ENCODE measurements at regions not wholly inside any gene's neighbourhood (a gene's known extent, or its start where the extent isn't known, plus 50 kb on each side); places are given as distances from the start of the nearest gene placed in this dataset.
"Not testable (repeated sequence)": the region's sequence is repeated elsewhere in the genome, so short reads cannot be mapped to it uniquely, and the experiment has no call there.

- TF ChIP-seq CTCF (IDR thresholded peaks at IDR 0.05; ENCODE audit: low read depth, low read length): no peak
- DNase-seq: no peak
- no peaks in the 10 kb centered on the region for H3K36me3 ChIP-seq
- no peaks in the 10 kb centered on the region for H3K27me3 ChIP-seq (ENCODE audit: insufficient read depth, low read depth, severe bottlenecking)
- H3K4me3 ChIP-seq (ENCODE audit: low read depth, low read length): no peak overlapping the region
- no peaks in the 10 kb centered on the region for H3K9me3 ChIP-seq (ENCODE audit: severe bottlenecking)
- no peak overlapping the region for H3K27ac ChIP-seq
Observed at GRCh38 chr1:199247891-199248290, 609.1 kb downstream of the PTPRC start.

GRCh38 chr1:199254040-199254439 lies 615.2 kb downstream of the PTPRC start:
- not testable (repeated sequence) for H3K27ac ChIP-seq; H3K9me3 ChIP-seq (ENCODE audit: severe bottlenecking); H3K27me3 ChIP-seq (ENCODE audit: insufficient read depth, low read depth, severe bottlenecking); H3K36me3 ChIP-seq; DNase-seq; H3K4me3 ChIP-seq (ENCODE audit: low read depth, low read length)

DNA sequence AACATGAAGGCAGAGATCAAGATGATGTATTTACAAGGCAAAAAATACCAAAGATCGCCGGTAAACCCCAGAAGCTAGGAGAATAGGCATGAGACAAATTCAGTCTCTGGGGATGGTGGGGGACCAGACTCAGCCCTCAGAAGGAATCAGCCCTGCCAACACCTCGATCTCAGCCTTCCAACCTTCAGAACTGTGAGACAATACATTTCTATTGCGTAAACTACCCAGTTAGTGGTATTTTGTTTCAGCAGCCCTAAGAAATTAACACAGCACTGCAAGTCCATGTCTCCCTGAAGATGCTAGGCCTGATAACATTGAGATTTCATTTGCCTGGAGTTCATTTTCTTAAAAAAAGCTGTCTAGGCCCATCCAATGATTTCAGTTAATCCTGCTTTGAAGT lies 622.5 kb downstream of the PTPRC start:
- TF ChIP-seq CTCF (IDR thresholded peaks at IDR 0.05; ENCODE audit: low read depth, low read length): no peak
- Histone ChIP-seq H3K27ac (no peak overlapping the region), H3K4me3 (ENCODE audit: low read depth, low read length) (no peak overlapping the region), H3K9me3 (ENCODE audit: severe bottlenecking) (no peaks in the 10 kb centered on the region), H3K27me3 (ENCODE audit: insufficient read depth, low read depth, severe bottlenecking) (no peaks in the 10 kb centered on the region), H3K36me3 (no peaks in the 10 kb centered on the region)
- no peak for DNase-seq

DNA sequence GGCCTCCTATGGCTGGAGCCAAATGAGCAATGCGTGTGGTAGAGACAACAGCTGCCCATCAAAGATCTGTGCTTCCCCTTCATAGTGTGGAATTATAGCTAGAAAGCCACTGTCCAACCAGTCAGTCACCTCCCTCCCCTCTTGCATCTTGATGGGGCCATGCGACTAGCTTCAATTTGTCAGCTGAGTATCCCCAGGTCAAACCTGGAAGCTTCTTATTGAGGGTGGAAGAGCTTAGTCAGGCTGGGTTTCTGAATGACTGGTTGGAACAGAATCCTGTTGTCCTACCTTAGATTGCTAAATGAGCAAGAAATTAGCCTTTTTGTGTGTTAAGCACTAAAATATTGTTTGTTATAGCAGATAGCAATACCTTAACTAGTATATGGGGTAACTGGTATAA lies 625.4 kb downstream of the PTPRC start:
- Histone ChIP-seq H3K9me3 (ENCODE audit: severe bottlenecking) (no peaks in the 10 kb centered on the region), H3K4me3 (ENCODE audit: low read depth, low read length) (no peak overlapping the region), H3K27me3 (ENCODE audit: insufficient read depth, low read depth, severe bottlenecking) (no peaks in the 10 kb centered on the region), H3K27ac (no peak overlapping the region), H3K36me3 (no peaks in the 10 kb centered on the region)
- no peak for TF ChIP-seq CTCF (IDR thresholded peaks at IDR 0.05; ENCODE audit: low read depth, low read length)
- no peak for DNase-seq

DNA sequence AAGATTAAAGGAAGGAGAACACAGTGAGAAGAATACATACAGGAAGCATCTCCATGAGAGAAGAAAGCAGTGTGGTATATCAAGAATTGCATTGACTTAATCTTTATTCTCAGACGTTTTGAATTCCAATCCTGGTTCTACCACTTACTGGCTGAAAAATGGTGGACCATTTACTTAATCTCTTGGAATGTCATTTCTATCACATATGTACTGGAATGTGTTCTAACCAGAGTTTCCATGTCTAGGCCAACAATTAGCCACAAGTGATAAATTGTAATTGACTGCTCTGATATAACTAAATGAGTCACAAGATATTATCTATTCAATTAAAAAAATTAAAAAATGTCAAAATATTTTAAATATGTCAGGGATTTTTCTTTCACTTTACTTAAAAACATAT lies 626.1 kb downstream of the PTPRC start:
- H3K36me3 ChIP-seq: no peaks in the 10 kb centered on the region
- H3K27me3 ChIP-seq (ENCODE audit: insufficient read depth, low read depth, severe bottlenecking): no peaks in the 10 kb centered on the region
- no peak overlapping the region for H3K27ac ChIP-seq
- no peak for DNase-seq
- H3K4me3 ChIP-seq (ENCODE audit: low read depth, low read length): no peak overlapping the region
- TF ChIP-seq CTCF (IDR thresholded peaks at IDR 0.05; ENCODE audit: low read depth, low read length): no peak
- H3K9me3 ChIP-seq (ENCODE audit: severe bottlenecking): no peaks in the 10 kb centered on the region

GRCh38 chr1:199265319-199265718 lies 626.5 kb downstream of the PTPRC start:
- no peaks in the 10 kb centered on the region for H3K9me3 ChIP-seq (ENCODE audit: severe bottlenecking)
- no peak overlapping the region for H3K4me3 ChIP-seq (ENCODE audit: low read depth, low read length)
- no peak for TF ChIP-seq CTCF (IDR thresholded peaks at IDR 0.05; ENCODE audit: low read depth, low read length)
- no peaks in the 10 kb centered on the region for H3K27me3 ChIP-seq (ENCODE audit: insufficient read depth, low read depth, severe bottlenecking)
- DNase-seq: no peak
- no peak overlapping the region for H3K27ac ChIP-seq
- H3K36me3 ChIP-seq: no peaks in the 10 kb centered on the region
